ENCODE measurements at regions not wholly inside any gene's neighbourhood (a gene's known extent, or its start where the extent isn't known, plus 50 kb on each side); places are given as distances from the start of the nearest gene placed in this dataset.
"Not testable (repeated sequence)": the region's sequence is repeated elsewhere in the genome, so short reads cannot be mapped to it uniquely, and the experiment has no call there.

- H3K23ac ChIP-seq (ENCODE audit: insufficient read length); H3K79me1 ChIP-seq (ENCODE audit: low read depth, low read length); H3K14ac ChIP-seq (ENCODE audit: insufficient read length); H4K8ac ChIP-seq (ENCODE audit: extremely low read depth, insufficient read depth, low read length); H3K9ac ChIP-seq (replicated peaks in 1 of 4; ENCODE audit: extremely low read depth in 1 of 4, low read depth in 3 of 4, low read length in 3 of 4); H2BK120ac ChIP-seq (replicated peaks; ENCODE audit: low read depth, low read length); H2AK5ac ChIP-seq (ENCODE audit: low read depth, low read length); H2AFZ ChIP-seq (ENCODE audit: low read length); H3K27ac ChIP-seq (ENCODE audit: low read depth, low read length); H4K5ac ChIP-seq (ENCODE audit: insufficient read length, low read depth, low read length); H3K9me3 ChIP-seq (ENCODE audit: insufficient read depth in 2 of 2, low read depth in 1 of 2, low read length in 1 of 2); H2BK5ac ChIP-seq (ENCODE audit: low read depth, low read length); H3K23me2 ChIP-seq (ENCODE audit: low read depth, low read length); H3K4ac ChIP-seq (replicated peaks; ENCODE audit: insufficient read length, low read depth, low read length); H3K27me3 ChIP-seq (replicated peaks in 1 of 4; ENCODE audit: control insufficient read depth in 3 of 4, extremely low read depth in 1 of 4, insufficient read depth in 3 of 4, low read length in 3 of 4); H2BK12ac ChIP-seq (ENCODE audit: low read depth, low read length); H3K4me2 ChIP-seq (ENCODE audit: insufficient read depth in 1 of 2, low read depth in 2 of 2, low read length in 2 of 2); H3K4me1 ChIP-seq (replicated peaks in 1 of 4; ENCODE audit: control insufficient read depth in 3 of 4, insufficient read depth in 4 of 4, low read length in 3 of 4); H4K20me1 ChIP-seq (replicated peaks in 1 of 2; ENCODE audit: control insufficient read depth in 1 of 2, insufficient read depth in 2 of 2, low read length in 2 of 2); H3K18ac ChIP-seq (ENCODE audit: extremely low read depth, low read length); H3K56ac ChIP-seq (replicated peaks; ENCODE audit: insufficient read length, low read depth, low read length); H2BK20ac ChIP-seq (ENCODE audit: low read length); POLR2A ChIA-PET (ENCODE audit: partially characterized antibody); H3K36me3 ChIP-seq (ENCODE audit: control insufficient read depth in 2 of 4, insufficient read depth in 4 of 4, low read length in 3 of 4); H4K91ac ChIP-seq (replicated peaks; ENCODE audit: insufficient read length, low read length); DNase-seq (ENCODE audit: low read depth in 1 of 2, low spot score in 2 of 2); H3K79me2 ChIP-seq (ENCODE audit: control insufficient read depth in 1 of 2, insufficient read depth in 2 of 2, low read length in 2 of 2); H3K4me3 ChIP-seq (ENCODE audit: extremely low read depth in 1 of 4, insufficient read depth in 2 of 4, low read depth in 3 of 4, low read length in 4 of 4); FAIRE-seq; H2BK15ac ChIP-seq (ENCODE audit: low read length): not testable (repeated sequence)
- CTCF ChIA-PET (ENCODE audit: partially characterized antibody): interaction anchor here (0.6 to 1.1 kb wide), 2 partner anchors 8 to 86 kb away, joined by 4 to 5 read pairs; no protein-coding TSS in a partner anchor
- 90% methylated on average over 3 of the region's 3 CpGs; no CpG with 5 or more reads in 1 of the 2 experiments for WGBS, 2 experiments (ENCODE audit: extremely low coverage in 1 of 2, insufficient coverage in 1 of 2, insufficient read length in 1 of 2, insufficient replicate concordance in 2 of 2, low coverage in 1 of 2, low lambda C conversion rate in 2 of 2, missing lambda C conversion rate in 1 of 2)
Measured at GRCh38 chr1:168461108-168461507, 82.7 kb downstream of the XCL2 start.

DNA sequence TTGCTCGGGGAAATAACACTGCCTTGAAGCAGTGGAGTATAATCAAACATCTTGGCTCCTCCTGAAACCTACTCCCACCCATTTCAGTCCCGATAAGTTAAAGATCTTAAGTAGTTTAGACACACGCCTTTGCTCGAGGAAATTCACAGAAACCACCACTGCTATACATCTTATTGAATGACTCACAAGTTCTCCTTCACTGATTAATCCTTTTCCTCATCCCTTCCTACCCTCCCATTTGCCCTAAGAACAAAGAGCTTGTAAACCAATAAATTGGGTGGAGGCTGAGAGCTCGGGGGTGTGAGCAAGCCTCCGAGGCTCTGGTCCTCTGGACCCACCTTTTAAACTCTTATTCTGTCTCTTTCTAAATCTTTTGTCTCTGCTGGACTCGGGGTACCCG is 86.5 kb downstream of the XCL2 start:
- H3K4me1 ChIP-seq (replicated peaks in 1 of 4; ENCODE audit: control insufficient read depth in 3 of 4, insufficient read depth in 4 of 4, low read length in 3 of 4); H2BK5ac ChIP-seq (ENCODE audit: low read depth, low read length); H2BK12ac ChIP-seq (ENCODE audit: low read depth, low read length); H3K79me1 ChIP-seq (ENCODE audit: low read depth, low read length); H2BK15ac ChIP-seq (ENCODE audit: low read length); H4K5ac ChIP-seq (ENCODE audit: insufficient read length, low read depth, low read length); H3K79me2 ChIP-seq (ENCODE audit: control insufficient read depth in 1 of 2, insufficient read depth in 2 of 2, low read length in 2 of 2); H3K9me3 ChIP-seq (ENCODE audit: insufficient read depth in 2 of 2, low read depth in 1 of 2, low read length in 1 of 2); H3K56ac ChIP-seq (replicated peaks; ENCODE audit: insufficient read length, low read depth, low read length); H4K8ac ChIP-seq (ENCODE audit: extremely low read depth, insufficient read depth, low read length); DNase-seq (ENCODE audit: low read depth in 1 of 2, low spot score in 2 of 2); H3K27ac ChIP-seq (ENCODE audit: low read depth, low read length); H2BK120ac ChIP-seq (replicated peaks; ENCODE audit: low read depth, low read length); FAIRE-seq; H3K4me2 ChIP-seq (ENCODE audit: insufficient read depth in 1 of 2, low read depth in 2 of 2, low read length in 2 of 2); POLR2A ChIA-PET (ENCODE audit: partially characterized antibody); H2BK20ac ChIP-seq (ENCODE audit: low read length); H4K91ac ChIP-seq (replicated peaks; ENCODE audit: insufficient read length, low read length); H3K36me3 ChIP-seq (ENCODE audit: control insufficient read depth in 2 of 4, insufficient read depth in 4 of 4, low read length in 3 of 4); H2AK5ac ChIP-seq (ENCODE audit: low read depth, low read length); H3K23ac ChIP-seq (ENCODE audit: insufficient read length); H3K27me3 ChIP-seq (replicated peaks in 1 of 4; ENCODE audit: control insufficient read depth in 3 of 4, extremely low read depth in 1 of 4, insufficient read depth in 3 of 4, low read length in 3 of 4); H3K14ac ChIP-seq (ENCODE audit: insufficient read length); H3K4me3 ChIP-seq (ENCODE audit: extremely low read depth in 1 of 4, insufficient read depth in 2 of 4, low read depth in 3 of 4, low read length in 4 of 4); H3K4ac ChIP-seq (replicated peaks; ENCODE audit: insufficient read length, low read depth, low read length); H4K20me1 ChIP-seq (replicated peaks in 1 of 2; ENCODE audit: control insufficient read depth in 1 of 2, insufficient read depth in 2 of 2, low read length in 2 of 2); H3K23me2 ChIP-seq (ENCODE audit: low read depth, low read length); H2AFZ ChIP-seq (ENCODE audit: low read length); H3K9ac ChIP-seq (replicated peaks in 1 of 4; ENCODE audit: extremely low read depth in 1 of 4, low read depth in 3 of 4, low read length in 3 of 4); H3K18ac ChIP-seq (ENCODE audit: extremely low read depth, low read length): not testable (repeated sequence)
- CTCF ChIA-PET (ENCODE audit: partially characterized antibody): interaction anchor here (0.9 to 1.9 kb wide), 2 partner anchors 15 to 17 kb away, joined by 4 to 9 read pairs; no protein-coding TSS in a partner anchor
- 89% methylated on average over 8 of the region's 8 CpGs; no CpG with 5 or more reads in 1 of the 2 experiments for WGBS, 2 experiments (ENCODE audit: extremely low coverage in 1 of 2, insufficient coverage in 1 of 2, insufficient read length in 1 of 2, insufficient replicate concordance in 2 of 2, low coverage in 1 of 2, low lambda C conversion rate in 2 of 2, missing lambda C conversion rate in 1 of 2)

Measured in H1 (cell line).